CD8-positive, alpha-beta memory T cell (primary cell): ENCODE measurements at regions not wholly inside any gene's neighbourhood (a gene's known extent, or its start where the extent isn't known, plus 50 kb on each side); places are given as distances from the start of the nearest gene placed in this dataset.

ENCODE experiments used
- CTCF ChIA-PET: fragments of 350-600 bp; sonication (Branson Sonifier 250); formaldehyde crosslinking; loops from one replicate; lab custom pipeline; 2021; ENCODE audit warnings: antibody characterized with exemption; lab: Charles Lee
- POLR2A ChIA-PET: fragments of 350-600 bp; sonication (Branson Sonifier 250); formaldehyde crosslinking; loops from one replicate; lab custom pipeline; 2021; ENCODE audit warnings: antibody characterized with exemption; lab: Charles Lee
- DNase-seq, 5 donors: peaks; one replicate each; pipeline versions ENCODE4 v3.0.0 to v3.0.0-alpha.2; 2020 to 2022; ENCODE audit warnings: mixed read lengths in 1 of 5
- H3K27ac ChIP-seq: one replicate; pipeline ENCODE4 v1.7.0; 2013; ENCODE audit warnings: low read depth, mild to moderate bottlenecking, low read length, moderate library complexity
- H3K27me3 ChIP-seq: 2 replicates; pipeline ENCODE4 v1.7.0; 2013; ENCODE audit warnings: low read length, mild to moderate bottlenecking; ENCODE audit not compliant: insufficient read depth, poor library complexity, severe bottlenecking
- H3K36me3 ChIP-seq: 2 replicates; pipeline ENCODE4 v1.7.0; 2013; ENCODE audit warnings: mild to moderate bottlenecking, low read length, moderate library complexity; ENCODE audit not compliant: insufficient read depth
- H3K4me1 ChIP-seq: 2 replicates; pipeline ENCODE4 v1.7.0; 2013; ENCODE audit warnings: mild to moderate bottlenecking, low read length, moderate library complexity; ENCODE audit not compliant: insufficient read depth
- H3K4me3 ChIP-seq: 2 replicates; pipeline ENCODE4 v1.7.0; 2013; ENCODE audit warnings: mild to moderate bottlenecking, low read length
- H3K9me3 ChIP-seq: 2 replicates; pipeline ENCODE4 v1.7.0; 2013; ENCODE audit warnings: mild to moderate bottlenecking, low read length
- H3K27ac Mint-ChIP-seq, 8 donors: one replicate each; pipeline ENCODE4 v1.8.0; 2020 to 2021; ENCODE audit warnings: mixed read lengths in 8 of 8, mild to moderate bottlenecking in 6 of 8, inconsistent platforms in 3 of 8, moderate library complexity in 3 of 8
- H3K27me3 Mint-ChIP-seq, 2 donors: one replicate each; pipeline ENCODE4 v1.8.0; 2020 to 2021; ENCODE audit warnings: mixed read lengths in 2 of 2, mild to moderate bottlenecking in 1 of 2, moderate library complexity in 1 of 2
- H3K36me3 Mint-ChIP-seq, 3 donors: one replicate each; pipeline ENCODE4 v1.8.0; 2020 to 2021; ENCODE audit warnings: mixed read lengths in 3 of 3, inconsistent platforms in 1 of 3, mild to moderate bottlenecking in 1 of 3
- H3K4me1 Mint-ChIP-seq, 3 donors: one replicate each; pipeline ENCODE4 v1.8.0; 2020 to 2021; ENCODE audit warnings: mixed read lengths in 3 of 3, inconsistent platforms in 1 of 3, mild to moderate bottlenecking in 1 of 3
- H3K4me3 Mint-ChIP-seq, 7 donors: one replicate each; pipeline ENCODE4 v1.8.0; 2020 to 2021; ENCODE audit warnings: mixed read lengths in 7 of 7, mild to moderate bottlenecking in 6 of 7, moderate library complexity in 4 of 7, inconsistent platforms in 2 of 7
- H3K9me3 Mint-ChIP-seq, 5 donors: one replicate each; pipeline ENCODE4 v1.8.0; 2020 to 2022; ENCODE audit warnings: mixed read lengths in 5 of 5, mild to moderate bottlenecking in 3 of 5, moderate library complexity in 2 of 5, inconsistent platforms in 1 of 5

DNA sequence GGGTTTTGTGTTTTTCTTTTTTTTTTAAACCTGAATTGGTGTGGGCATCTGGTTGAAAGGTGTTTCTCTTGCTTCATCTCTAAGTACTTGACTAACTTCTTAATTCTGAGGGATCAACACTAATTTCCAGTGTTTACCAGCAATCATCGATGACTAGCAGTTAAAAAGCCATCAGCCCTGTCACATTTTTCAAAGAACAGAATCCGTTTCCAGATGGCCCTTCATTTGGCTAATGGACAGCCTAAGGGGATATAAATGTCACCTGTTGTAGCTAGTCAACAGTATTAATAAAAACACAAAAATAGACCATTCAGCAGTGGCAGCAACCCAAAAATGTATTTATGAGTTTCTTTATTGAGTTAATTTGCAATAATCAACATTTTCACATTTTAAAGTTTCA is 1076.5 kb downstream of the MAT2B start:
- H3K27ac ChIP-seq, result no peak overlapping the region
- H3K36me3 Mint-ChIP-seq, result no peaks in the 10 kb centered on the region
- no peak overlapping the region for H3K27ac Mint-ChIP-seq
- ChIA-PET POLR2A (no interaction called here), CTCF (no interaction called here)
- no peak overlapping the region for H3K4me3 ChIP-seq
- H3K27me3 Mint-ChIP-seq, result peaks cover 0 to 1% of the 10 kb centered on the region in 2 donors
- peaks cover 3 to 17% (median 3%) of the 10 kb centered on the region in 5 donors for H3K9me3 Mint-ChIP-seq
- DNase-seq, result no peak
- H3K36me3 ChIP-seq, result no peaks in the 10 kb centered on the region
- no peaks in the 10 kb centered on the region for H3K4me1 ChIP-seq
- H3K4me3 Mint-ChIP-seq, result no peak overlapping the region
- no peaks in the 10 kb centered on the region for H3K27me3 ChIP-seq
- H3K9me3 ChIP-seq, result no peaks in the 10 kb centered on the region
- no peaks in the 10 kb centered on the region for H3K4me1 Mint-ChIP-seq

- ChIA-PET CTCF (no interaction called here), POLR2A (no interaction called here)
- no peaks in the 10 kb centered on the region for H3K9me3 ChIP-seq
- Mint-ChIP-seq H3K36me3 (no peaks in the 10 kb centered on the region), H3K27me3 (no peaks in the 10 kb centered on the region), H3K4me1 (no peaks in the 10 kb centered on the region), H3K9me3 (peaks cover 0 to 22% (median 3%) of the 10 kb centered on the region in 5 donors), H3K27ac (no peak overlapping the region), H3K4me3 (no peak overlapping the region)
- no peak overlapping the region for H3K27ac ChIP-seq
- H3K4me1 ChIP-seq, result no peaks in the 10 kb centered on the region
- no peak overlapping the region for H3K4me3 ChIP-seq
- no peaks in the 10 kb centered on the region for H3K36me3 ChIP-seq
- H3K27me3 ChIP-seq, result no peaks in the 10 kb centered on the region
- DNase-seq, result no peak
These were observed 1088.6 kb downstream of the MAT2B start for GRCh38 chr5:164593982-164594381.

DNA sequence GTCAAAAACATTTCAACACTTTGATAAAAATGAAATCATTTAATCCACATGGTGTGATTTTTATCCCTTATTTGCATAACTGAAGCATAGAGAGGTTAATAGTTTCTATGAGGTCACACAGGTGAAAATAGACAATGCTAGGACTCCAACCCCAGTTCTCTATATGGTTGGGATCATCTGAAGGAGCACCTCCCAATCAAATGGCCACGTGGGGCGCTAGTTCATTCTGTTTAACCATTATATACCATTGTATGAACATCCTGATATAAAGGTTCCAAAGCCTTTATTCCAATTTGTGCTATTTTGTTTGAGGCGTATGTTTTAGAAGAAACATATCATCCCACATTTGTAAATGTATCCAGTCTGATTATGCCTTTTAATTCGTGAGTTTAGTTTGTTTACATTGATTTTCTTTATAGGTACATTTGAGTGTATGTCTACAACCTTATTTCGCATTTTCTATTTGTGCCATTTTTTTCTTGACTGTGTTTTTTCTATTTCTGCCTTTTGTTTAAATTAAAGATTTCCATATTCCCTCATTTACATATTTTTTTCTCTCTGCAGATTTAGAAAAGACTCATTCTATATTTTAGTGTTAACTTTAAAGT is 1092.0 kb downstream of the MAT2B start:
- DNase-seq, result no peak
- Mint-ChIP-seq H3K4me1 (no peaks in the 10 kb centered on the region), H3K4me3 (no peak overlapping the region), H3K27me3 (no peaks in the 10 kb centered on the region), H3K9me3 (peaks cover 0 to 28% (median 6%) of the 10 kb centered on the region in 5 donors), H3K36me3 (no peaks in the 10 kb centered on the region), H3K27ac (no peak overlapping the region)
- Histone ChIP-seq H3K36me3 (no peaks in the 10 kb centered on the region), H3K27ac (no peak overlapping the region), H3K4me1 (no peaks in the 10 kb centered on the region), H3K9me3 (no peaks in the 10 kb centered on the region), H3K4me3 (no peak overlapping the region), H3K27me3 (no peaks in the 10 kb centered on the region)
- ChIA-PET CTCF (no interaction called here), POLR2A (no interaction called here)

GRCh38 chr5:164600274-164600673 is 1094.9 kb downstream of the MAT2B start:
- H3K36me3 Mint-ChIP-seq, result no peaks in the 10 kb centered on the region
- no peak overlapping the region for H3K4me3 ChIP-seq
- no peaks in the 10 kb centered on the region for H3K27me3 Mint-ChIP-seq
- ChIA-PET POLR2A (no interaction called here), CTCF (no interaction called here)
- no peaks in the 10 kb centered on the region for H3K36me3 ChIP-seq
- DNase-seq, result no peak
- no peaks in the 10 kb centered on the region for H3K9me3 ChIP-seq
- H3K4me1 Mint-ChIP-seq, result no peaks in the 10 kb centered on the region
- no peak overlapping the region for H3K27ac Mint-ChIP-seq
- H3K4me1 ChIP-seq, result no peaks in the 10 kb centered on the region
- H3K4me3 Mint-ChIP-seq, result no peak overlapping the region
- H3K9me3 Mint-ChIP-seq, result peaks cover 0 to 37% (median 6%) of the 10 kb centered on the region in 5 donors
- H3K27me3 ChIP-seq, result no peaks in the 10 kb centered on the region
- H3K27ac ChIP-seq, result no peak overlapping the region

- ChIA-PET CTCF (no interaction called here), POLR2A (no interaction called here)
- no peaks in the 10 kb centered on the region for H3K36me3 Mint-ChIP-seq
- no peaks in the 10 kb centered on the region for H3K27me3 Mint-ChIP-seq
- H3K4me3 ChIP-seq, result no peak overlapping the region
- H3K4me3 Mint-ChIP-seq, result no peak overlapping the region
- no peaks in the 10 kb centered on the region for H3K9me3 ChIP-seq
- H3K9me3 Mint-ChIP-seq, result peaks cover 0 to 37% (median 6%) of the 10 kb centered on the region in 5 donors
- H3K4me1 Mint-ChIP-seq, result no peaks in the 10 kb centered on the region
- H3K36me3 ChIP-seq, result no peaks in the 10 kb centered on the region
- H3K27ac ChIP-seq, result no peak overlapping the region
- DNase-seq, result no peak
- no peaks in the 10 kb centered on the region for H3K4me1 ChIP-seq
- no peaks in the 10 kb centered on the region for H3K27me3 ChIP-seq
- no peak overlapping the region for H3K27ac Mint-ChIP-seq
These were observed 1095.6 kb downstream of the MAT2B start for GRCh38 chr5:164600929-164601535.

GRCh38 chr5:164608507-164608906 is 1103.1 kb downstream of the MAT2B start:
- no peaks in the 10 kb centered on the region for H3K36me3 Mint-ChIP-seq
- peaks cover 0 to 32% (median 10%) of the 10 kb centered on the region in 5 donors for H3K9me3 Mint-ChIP-seq
- no peaks in the 10 kb centered on the region for H3K4me1 ChIP-seq
- no peaks in the 10 kb centered on the region for H3K27me3 Mint-ChIP-seq
- DNase-seq, result no peak
- POLR2A ChIA-PET, result no interaction called here
- H3K4me3 Mint-ChIP-seq, result no peak overlapping the region
- no peak overlapping the region for H3K27ac Mint-ChIP-seq
- H3K27me3 ChIP-seq, result no peaks in the 10 kb centered on the region
- H3K4me3 ChIP-seq, result no peak overlapping the region
- no peaks in the 10 kb centered on the region for H3K4me1 Mint-ChIP-seq
- H3K9me3 ChIP-seq, result no peaks in the 10 kb centered on the region
- H3K27ac ChIP-seq, result no peak overlapping the region
- no peaks in the 10 kb centered on the region for H3K36me3 ChIP-seq
- CTCF ChIA-PET, result no interaction called here

DNA sequence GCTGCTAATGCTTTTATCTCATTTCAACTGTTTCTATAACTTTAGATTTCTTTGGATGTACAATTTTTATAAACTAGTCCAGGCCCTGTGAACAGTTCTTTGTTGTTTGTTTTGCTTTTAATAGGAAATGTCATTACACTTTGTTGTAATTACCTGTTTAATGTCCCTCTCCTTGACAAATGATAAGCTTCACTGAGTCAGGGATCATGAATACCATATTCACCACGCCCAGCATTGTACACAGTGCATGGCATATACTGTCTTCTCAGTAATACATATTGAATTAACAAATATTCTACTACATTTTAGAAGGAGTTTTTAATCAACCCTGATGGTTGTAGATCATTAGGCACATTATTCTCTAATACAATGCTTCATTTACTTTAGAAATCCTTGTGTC is 1105.0 kb downstream of the MAT2B start:
- H3K27me3 ChIP-seq, result no peaks in the 10 kb centered on the region
- Mint-ChIP-seq H3K4me3 (no peak overlapping the region), H3K4me1 (no peaks in the 10 kb centered on the region), H3K9me3 (peaks cover 0 to 27% (median 10%) of the 10 kb centered on the region in 5 donors), H3K27ac (no peak overlapping the region), H3K36me3 (no peaks in the 10 kb centered on the region), H3K27me3 (no peaks in the 10 kb centered on the region)
- POLR2A ChIA-PET, result no interaction called here
- no peak overlapping the region for H3K4me3 ChIP-seq
- H3K36me3 ChIP-seq, result no peaks in the 10 kb centered on the region
- no peak overlapping the region for H3K27ac ChIP-seq
- CTCF ChIA-PET, result no interaction called here
- DNase-seq, result no peak
- no peaks in the 10 kb centered on the region for H3K9me3 ChIP-seq
- no peaks in the 10 kb centered on the region for H3K4me1 ChIP-seq

DNA sequence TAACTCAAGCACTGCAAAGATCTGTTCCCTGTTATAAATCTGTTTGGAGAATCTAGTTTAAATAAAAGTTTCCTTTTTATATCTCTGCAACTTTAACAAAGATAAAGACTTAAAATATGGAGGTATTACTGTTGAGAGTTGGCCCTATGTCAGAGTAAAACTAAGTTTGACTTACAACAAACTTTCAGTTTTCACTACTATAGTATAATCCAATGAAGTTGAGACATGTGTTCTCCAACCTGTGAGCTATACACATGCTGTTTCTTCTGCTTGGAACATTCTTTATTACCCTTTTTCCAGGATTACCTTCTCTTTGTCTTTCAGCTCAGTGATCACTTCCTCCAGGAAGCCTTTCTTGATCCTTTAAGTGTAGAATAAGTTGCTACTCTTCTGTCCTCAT is 1109.3 kb downstream of the MAT2B start:
- no peaks in the 10 kb centered on the region for H3K27me3 Mint-ChIP-seq
- H3K4me3 Mint-ChIP-seq, result no peak overlapping the region
- no peak for DNase-seq
- H3K4me3 ChIP-seq, result no peak overlapping the region
- H3K27ac Mint-ChIP-seq, result no peak overlapping the region
- no peaks in the 10 kb centered on the region for H3K4me1 Mint-ChIP-seq
- CTCF ChIA-PET, result no interaction called here
- H3K36me3 Mint-ChIP-seq, result no peaks in the 10 kb centered on the region
- no peaks in the 10 kb centered on the region for H3K9me3 ChIP-seq
- POLR2A ChIA-PET, result no interaction called here
- H3K27ac ChIP-seq, result no peak overlapping the region
- no peaks in the 10 kb centered on the region for H3K36me3 ChIP-seq
- no peaks in the 10 kb centered on the region for H3K27me3 ChIP-seq
- peaks cover 0 to 39% (median 3%) of the 10 kb centered on the region in 5 donors for H3K9me3 Mint-ChIP-seq
- no peaks in the 10 kb centered on the region for H3K4me1 ChIP-seq
